ENCODE measurements at regions not wholly inside any gene's neighbourhood (a gene's known extent, or its start where the extent isn't known, plus 50 kb on each side); places are given as distances from the start of the nearest gene placed in this dataset.

- TF ChIP-seq ZNF883 (CRISPR knock-in tag; IDR thresholded peaks at IDR 0.05; ENCODE audit: not compliant biosample characterization), result no peak
- TF ChIP-seq FOSL1 (CRISPR knock-in tag; IDR thresholded peaks at IDR 0.05; ENCODE audit: borderline replicate concordance), result no peak
- TF ChIP-seq NFKBIZ (CRISPR knock-in tag; IDR thresholded peaks at IDR 0.05), result no peak
- H3K4me1 ChIP-seq (ENCODE audit: insufficient read depth, low read length), result peaks cover 8% of the 10 kb centered on the region
- no peaks in the 10 kb centered on the region for H4K20me1 ChIP-seq (ENCODE audit: insufficient read depth, low read length)
- intact Hi-C loops (cut with micrococcal nuclease; ENCODE audit: unreplicated experiment), result no loop called here
- CTCF ChIA-PET (ENCODE audit: low intra/inter-chr PET ratio, low total read pairs), result no interaction called here
- H3K4me2 ChIP-seq (ENCODE audit: low read depth, low read length), result no peak overlapping the region
- no peak for ATAC-seq
- H3K9me3 ChIP-seq (ENCODE audit: low read length), result no peaks in the 10 kb centered on the region
- H3K27me3 ChIP-seq (ENCODE audit: control insufficient read depth in 1 of 2, insufficient read depth in 2 of 2, low read length in 2 of 2), result no peaks in the 10 kb centered on the region
- no peak overlapping the region for H2AFZ ChIP-seq (ENCODE audit: low read length)
- no peak for FAIRE-seq
- H3K27ac ChIP-seq (ENCODE audit: extremely low read length, insufficient read depth, low read length), result no peak overlapping the region
- BruUV-seq (replicated peaks), result no TSS peak
- H3K36me3 ChIP-seq (replicated peaks in 1 of 2; ENCODE audit: control insufficient read depth in 1 of 2, insufficient read depth in 2 of 2, low read length in 2 of 2), result no peaks in the 10 kb centered on the region
- in situ Hi-C loops (cut with HindIII; ENCODE audit: extremely low pct_ligation_motif_present, low pct_unique_long_range_greater_than_20kb), result no loop called here
- no peaks in the 10 kb centered on the region for H3K79me2 ChIP-seq (ENCODE audit: insufficient read depth, low read length)
- H3K4me3 ChIP-seq (replicated peaks in 1 of 3; ENCODE audit: insufficient read depth in 1 of 3, low read depth in 2 of 3, low read length in 3 of 3), result no peak overlapping the region
- no peak for DNase-seq (ENCODE audit: low spot score)
- no peak overlapping the region for H3K9ac ChIP-seq (ENCODE audit: insufficient read depth, low read depth, low read length)
- POLR2A ChIA-PET, result no interaction called here
These were observed 311.9 kb upstream of the KLHL29 start for GRCh38 chr2:23073056-23073455.

- ATAC-seq (no peak), DNase-seq (ENCODE audit: low spot score) (no peak), FAIRE-seq (no peak)
- Histone ChIP-seq H3K27me3 (ENCODE audit: control insufficient read depth in 1 of 2, insufficient read depth in 2 of 2, low read length in 2 of 2) (no peaks in the 10 kb centered on the region), H3K27ac (ENCODE audit: extremely low read length, insufficient read depth, low read length) (no peak overlapping the region), H3K4me1 (ENCODE audit: insufficient read depth, low read length) (peaks cover 8% of the 10 kb centered on the region), H3K36me3 (replicated peaks in 1 of 2; ENCODE audit: control insufficient read depth in 1 of 2, insufficient read depth in 2 of 2, low read length in 2 of 2) (no peaks in the 10 kb centered on the region), H2AFZ (ENCODE audit: low read length) (no peak overlapping the region), H4K20me1 (ENCODE audit: insufficient read depth, low read length) (no peaks in the 10 kb centered on the region), H3K9ac (ENCODE audit: insufficient read depth, low read depth, low read length) (no peak overlapping the region), H3K4me3 (replicated peaks in 1 of 3; ENCODE audit: insufficient read depth in 1 of 3, low read depth in 2 of 3, low read length in 3 of 3) (no peak overlapping the region), H3K79me2 (ENCODE audit: insufficient read depth, low read length) (no peaks in the 10 kb centered on the region), H3K4me2 (ENCODE audit: low read depth, low read length) (no peak overlapping the region), H3K9me3 (ENCODE audit: low read length) (no peaks in the 10 kb centered on the region)
- CTCF ChIA-PET (ENCODE audit: low intra/inter-chr PET ratio, low total read pairs), result no interaction called here
- WGBS (ENCODE audit: low lambda C conversion rate), result 0% methylated on average over 2 of the region's 2 CpGs
- intact Hi-C loops (cut with micrococcal nuclease; ENCODE audit: unreplicated experiment) (no loop called here), in situ Hi-C loops (cut with HindIII; ENCODE audit: extremely low pct_ligation_motif_present, low pct_unique_long_range_greater_than_20kb) (no loop called here)
- BruUV-seq (replicated peaks), result no TSS peak
- TF ChIP-seq ZNF674 (CRISPR knock-in tag; IDR thresholded peaks at IDR 0.05; ENCODE audit: low read depth) (no peak), ZFAT (CRISPR knock-in tag; conservative IDR thresholded peaks at IDR 0.05) (no peak), HNF4A (CRISPR knock-in tag; IDR thresholded peaks at IDR 0.05) (no peak), ZBTB37 (CRISPR knock-in tag; IDR thresholded peaks at IDR 0.05) (no peak), SMARCE1 (IDR thresholded peaks at IDR 0.05; ENCODE audit: borderline replicate concordance) (no peak), ELK4 (CRISPR knock-in tag; IDR thresholded peaks at IDR 0.05; ENCODE audit: borderline replicate concordance) (no peak), FOXP1 (IDR thresholded peaks at IDR 0.05) (no peak), FOXP1 (CRISPR knock-in tag; IDR thresholded peaks at IDR 0.05) (no peak), PHF21A (CRISPR knock-in tag; IDR thresholded peaks at IDR 0.05) (no peak), ZSCAN5A (CRISPR knock-in tag; IDR thresholded peaks at IDR 0.05; ENCODE audit: borderline replicate concordance) (no peak), GMEB1 (CRISPR knock-in tag; IDR thresholded peaks at IDR 0.05; ENCODE audit: borderline replicate concordance) (no peak), HNRNPUL1 (IDR thresholded peaks at IDR 0.05; ENCODE audit: low read depth, low read length) (no peak), ZNF432 (CRISPR knock-in tag; IDR thresholded peaks at IDR 0.05; ENCODE audit: borderline replicate concordance) (no peak)
- POLR2A ChIA-PET, result no interaction called here
These were observed 311.3 kb upstream of the KLHL29 start for GRCh38 chr2:23073671-23074070.

Measured in HepG2 (cell line).